ENCODE measurements at regions not wholly inside any gene's neighbourhood (a gene's known extent, or its start where the extent isn't known, plus 50 kb on each side); places are given as distances from the start of the nearest gene placed in this dataset.

- TF ChIP-seq ARID3A (IDR thresholded peaks at IDR 0.05; ENCODE audit: low read depth, low read length) (no peak), NCOR1 (IDR thresholded peaks at IDR 0.05; ENCODE audit: borderline replicate concordance, low read length) (no peak), ZNF761 (CRISPR knock-in tag; conservative IDR thresholded peaks at IDR 0.05) (no peak), HBP1 (CRISPR knock-in tag; IDR thresholded peaks at IDR 0.05; ENCODE audit: low read depth) (no peak), RELA (CRISPR knock-in tag; IDR thresholded peaks at IDR 0.05) (no peak), ARNTL (CRISPR knock-in tag; IDR thresholded peaks at IDR 0.05) (no peak), SIN3B (IDR thresholded peaks at IDR 0.05; ENCODE audit: low read length) (no peak), KDM6A (CRISPR knock-in tag; IDR thresholded peaks at IDR 0.05; ENCODE audit: low read depth) (no peak), NFKB2 (CRISPR knock-in tag; IDR thresholded peaks at IDR 0.05; ENCODE audit: borderline replicate concordance) (no peak), ZNF280D (CRISPR knock-in tag; IDR thresholded peaks at IDR 0.05) (no peak), ZBTB2 (CRISPR knock-in tag; IDR thresholded peaks at IDR 0.05; ENCODE audit: low read depth) (no peak), ZNF556 (CRISPR knock-in tag; IDR thresholded peaks at IDR 0.05; ENCODE audit: borderline replicate concordance) (no peak), ZNF431 (CRISPR knock-in tag; IDR thresholded peaks at IDR 0.05; ENCODE audit: borderline replicate concordance, low read depth) (no peak), POLR2AphosphoS5 (IDR thresholded peaks at IDR 0.05; ENCODE audit: low read depth, low read length) (no peak), GPBP1L1 (CRISPR knock-in tag; IDR thresholded peaks at IDR 0.05) (no peak), MIER2 (CRISPR knock-in tag; IDR thresholded peaks at IDR 0.05) (0 out of 2 replicates have a peak, but pooled peaks have one; percentile 19), ZNF362 (CRISPR knock-in tag; IDR thresholded peaks at IDR 0.05; ENCODE audit: borderline replicate concordance) (no peak)
These were observed 289.2 kb downstream of the TNS1 start (continued) for GRCh38 chr2:217713395-217714286.
